ENCODE measurements at regions not wholly inside any gene's neighbourhood (a gene's known extent, or its start where the extent isn't known, plus 50 kb on each side); places are given as distances from the start of the nearest gene placed in this dataset.

DNA sequence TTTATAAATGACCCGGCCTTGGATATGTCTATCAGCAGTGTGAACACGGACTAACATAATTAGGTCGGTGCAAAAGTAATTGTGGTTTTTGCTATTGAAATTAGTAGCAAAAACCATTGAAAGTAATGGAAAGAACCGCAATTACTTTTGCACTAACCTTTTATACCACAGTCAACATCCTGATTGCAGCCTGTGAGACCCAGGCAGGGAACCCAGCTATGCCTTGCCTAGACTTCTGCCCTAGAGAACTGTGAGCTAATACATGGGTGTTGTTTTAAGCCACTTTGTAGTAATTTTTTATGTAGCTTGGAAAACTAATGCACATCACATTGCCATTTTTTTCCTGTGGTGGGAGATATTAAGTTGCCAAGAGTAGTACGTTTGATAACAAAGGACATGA is 120.7 kb downstream of the SCG2 start (continued):
- TF ChIP-seq ZNF592 (IDR thresholded peaks at IDR 0.05) (no peak), RUNX3 (IDR thresholded peaks at IDR 0.05; ENCODE audit: low read length) (no peak), IKZF1 (conservative IDR thresholded peaks at IDR 0.05) (no peak), DPF2 (IDR thresholded peaks at IDR 0.05) (no peak), BHLHE40 (IDR thresholded peaks at IDR 0.05; ENCODE audit: borderline replicate concordance in 1 of 2, low read depth in 2 of 2, low read length in 1 of 2) (no peak), SMC3 (IDR thresholded peaks at IDR 0.05; ENCODE audit: borderline replicate concordance, low read length) (no peak)
- TF ChIP-seq, protein P1, sequence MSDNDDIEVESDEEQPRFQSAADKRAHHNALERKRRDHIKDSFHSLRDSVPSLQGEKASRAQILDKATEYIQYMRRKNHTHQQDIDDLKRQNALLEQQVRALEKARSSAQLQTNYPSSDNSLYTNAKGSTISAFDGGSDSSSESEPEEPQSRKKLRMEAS (IDR thresholded peaks at IDR 0.05; ENCODE audit: low read depth, low read length) = no peak

DNA sequence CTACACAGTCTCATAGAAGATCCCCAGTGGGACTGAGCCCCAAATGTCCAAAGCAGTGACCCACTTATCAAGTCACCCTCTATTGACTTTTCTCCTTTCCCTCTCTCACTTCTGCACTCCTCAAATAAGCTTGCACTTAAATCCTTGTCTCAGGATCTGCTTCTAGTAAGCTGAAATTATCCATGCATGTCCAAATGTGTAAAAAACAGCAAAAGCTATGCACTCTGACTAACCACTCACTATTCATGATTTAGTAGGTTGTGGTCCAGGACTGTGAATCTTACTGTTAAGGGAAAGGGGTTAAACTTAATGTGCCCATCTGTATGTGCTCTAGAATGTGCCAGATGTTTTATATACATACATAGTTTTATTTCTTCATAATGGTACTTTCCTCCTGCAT is 115.4 kb downstream of the SCG2 start:
- intact Hi-C loops (cut with micrococcal nuclease; ENCODE audit: unreplicated experiment) (no loop called here), in situ Hi-C loops (cut with MboI) (no loop called here)
- Histone ChIP-seq H3K9ac (ENCODE audit: control insufficient read depth, insufficient read depth, low read length) (no peak overlapping the region), H3K27me3 (replicated peaks in 1 of 2; ENCODE audit: control insufficient read depth in 2 of 2, insufficient read depth in 2 of 2, low read length in 1 of 2) (no peaks in the 10 kb centered on the region; a peak in 1 of 4 replicates), H3K4me3 (no peak overlapping the region), H3K27ac (ENCODE audit: control insufficient read depth, insufficient read depth) (no peak overlapping the region), H3K4me2 (ENCODE audit: control insufficient read depth, insufficient read depth) (no peak overlapping the region), H3K79me2 (ENCODE audit: control insufficient read depth, insufficient read depth, low read length) (no peaks in the 10 kb centered on the region), H3K36me3 (ENCODE audit: control insufficient read depth in 2 of 2, insufficient read depth in 2 of 2, low read length in 1 of 2) (no peaks in the 10 kb centered on the region), H3K9me3 (replicated peaks; ENCODE audit: control insufficient read depth, insufficient read depth, low read length) (no peaks in the 10 kb centered on the region), H4K20me1 (ENCODE audit: control insufficient read depth, insufficient read depth) (no peaks in the 10 kb centered on the region), H2AFZ (ENCODE audit: control insufficient read depth, low read depth, low read length) (no peak overlapping the region), H3K4me1 (ENCODE audit: control insufficient read depth, insufficient read depth, low read length) (no peaks in the 10 kb centered on the region)
- CTCF ChIA-PET = interaction anchor here (0.9 kb wide), 1 partner anchor 27 kb away, joined by 3 read pairs; no protein-coding TSS in a partner anchor
- FAIRE-seq (no peak), DNase-seq (ENCODE audit: low read depth, low spot score) (no peak), ATAC-seq (no peak)
- POLR2A ChIA-PET = interaction anchor here (0.6 kb wide), 1 partner anchor 1032 kb away, joined by 3 read pairs; no protein-coding TSS in a partner anchor
- RAD21 ChIA-PET (ENCODE audit: unreplicated experiment) = no interaction called here
- no TSS peak for BruUV-seq (replicated peaks)
- SMC1A ChIA-PET (ENCODE audit: uncharacterized antibody, unreplicated experiment) = no interaction called here
- TF ChIP-seq ATF7 (IDR thresholded peaks at IDR 0.05; ENCODE audit: low read depth) (no peak), ZNF24 (IDR thresholded peaks at IDR 0.05) (no peak), CBFB (IDR thresholded peaks at IDR 0.05; ENCODE audit: low read depth) (no peak), GABPA (IDR thresholded peaks at IDR 0.05; ENCODE audit: low read depth) (no peak), RELB (IDR thresholded peaks at IDR 0.05; ENCODE audit: low read depth) (no peak), FOS (IDR thresholded peaks at IDR 0.05; ENCODE audit: borderline replicate concordance, extremely low read depth, insufficient read length) (no peak), CREM (IDR thresholded peaks at IDR 0.05; ENCODE audit: low read depth) (no peak)
- TF ChIP-seq, protein P2, sequence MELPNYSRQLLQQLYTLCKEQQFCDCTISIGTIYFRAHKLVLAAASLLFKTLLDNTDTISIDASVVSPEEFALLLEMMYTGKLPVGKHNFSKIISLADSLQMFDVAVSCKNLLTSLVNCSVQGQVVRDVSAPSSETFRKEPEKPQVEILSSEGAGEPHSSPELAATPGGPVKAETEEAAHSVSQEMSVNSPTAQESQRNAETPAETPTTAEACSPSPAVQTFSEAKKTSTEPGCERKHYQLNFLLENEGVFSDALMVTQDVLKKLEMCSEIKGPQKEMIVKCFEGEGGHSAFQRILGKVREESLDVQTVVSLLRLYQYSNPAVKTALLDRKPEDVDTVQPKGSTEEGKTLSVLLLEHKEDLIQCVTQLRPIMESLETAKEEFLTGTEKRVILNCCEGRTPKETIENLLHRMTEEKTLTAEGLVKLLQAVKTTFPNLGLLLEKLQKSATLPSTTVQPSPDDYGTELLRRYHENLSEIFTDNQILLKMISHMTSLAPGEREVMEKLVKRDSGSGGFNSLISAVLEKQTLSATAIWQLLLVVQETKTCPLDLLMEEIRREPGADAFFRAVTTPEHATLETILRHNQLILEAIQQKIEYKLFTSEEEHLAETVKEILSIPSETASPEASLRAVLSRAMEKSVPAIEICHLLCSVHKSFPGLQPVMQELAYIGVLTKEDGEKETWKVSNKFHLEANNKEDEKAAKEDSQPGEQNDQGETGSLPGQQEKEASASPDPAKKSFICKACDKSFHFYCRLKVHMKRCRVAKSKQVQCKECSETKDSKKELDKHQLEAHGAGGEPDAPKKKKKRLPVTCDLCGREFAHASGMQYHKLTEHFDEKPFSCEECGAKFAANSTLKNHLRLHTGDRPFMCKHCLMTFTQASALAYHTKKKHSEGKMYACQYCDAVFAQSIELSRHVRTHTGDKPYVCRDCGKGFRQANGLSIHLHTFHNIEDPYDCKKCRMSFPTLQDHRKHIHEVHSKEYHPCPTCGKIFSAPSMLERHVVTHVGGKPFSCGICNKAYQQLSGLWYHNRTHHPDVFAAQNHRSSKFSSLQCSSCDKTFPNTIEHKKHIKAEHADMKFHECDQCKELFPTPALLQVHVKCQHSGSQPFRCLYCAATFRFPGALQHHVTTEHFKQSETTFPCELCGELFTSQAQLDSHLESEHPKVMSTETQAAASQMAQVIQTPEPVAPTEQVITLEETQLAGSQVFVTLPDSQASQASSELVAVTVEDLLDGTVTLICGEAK (IDR thresholded peaks at IDR 0.05; ENCODE audit: borderline replicate concordance) = no peak

Measured in GM12878 (cell line).